ENCODE measurements at regions not wholly inside any gene's neighbourhood (a gene's known extent, or its start where the extent isn't known, plus 50 kb on each side); places are given as distances from the start of the nearest gene placed in this dataset.
A peak's percentile ranks its signal among the peaks of the same experiment; 100 is the strongest.

- no peak for DNase-seq
Observed at GRCh38 chr5:106189121-106189809, 1481.5 kb downstream of the EFNA5 start.

GRCh38 chr5:106185661-106186081 lies 1485.1 kb downstream of the EFNA5 start:
- DNase-seq = no peak

GRCh38 chr5:106174903-106175302 lies 1495.8 kb downstream of the EFNA5 start:
- DNase-seq = no peak

GRCh38 chr5:106172681-106173532 lies 1497.8 kb downstream of the EFNA5 start:
- DNase-seq = no peak

- DNase-seq = peak; percentile 40
Observed at GRCh38 chr5:106171708-106172107, 1499.0 kb downstream of the EFNA5 start.

- no peak for DNase-seq
Observed at GRCh38 chr5:106171132-106171531, 1499.6 kb downstream of the EFNA5 start.

- DNase-seq = no peak
Observed at GRCh38 chr5:106167766-106168165, 1503.0 kb downstream of the EFNA5 start.

- no peak for DNase-seq
Observed at GRCh38 chr5:106163233-106163632, 1507.5 kb downstream of the EFNA5 start.

- no peak for DNase-seq
Observed at GRCh38 chr5:106159616-106160015, 1511.1 kb downstream of the EFNA5 start.

GRCh38 chr5:106154280-106154716 lies 1516.4 kb downstream of the EFNA5 start:
- no peak for DNase-seq

GRCh38 chr5:106152569-106152968 lies 1518.2 kb downstream of the EFNA5 start:
- no peak for DNase-seq

- no peak for DNase-seq
Observed at GRCh38 chr5:106142116-106142515, 1528.6 kb downstream of the EFNA5 start.

- DNase-seq = peak; percentile 40
Observed at GRCh38 chr5:106140101-106140500, 1530.6 kb downstream of the EFNA5 start.

GRCh38 chr5:106136061-106136460 lies 1534.7 kb downstream of the EFNA5 start:
- peak; percentile 18 for DNase-seq

- DNase-seq = no peak
Observed at GRCh38 chr5:106135473-106135872, 1535.3 kb downstream of the EFNA5 start.

GRCh38 chr5:106134549-106134948 lies 1536.2 kb downstream of the EFNA5 start:
- no peak for DNase-seq

GRCh38 chr5:106127985-106128384 lies 1542.8 kb downstream of the EFNA5 start:
- no peak for DNase-seq

GRCh38 chr5:106127341-106127781 lies 1543.4 kb downstream of the EFNA5 start:
- DNase-seq = no peak

GRCh38 chr5:106121972-106122605 lies 1548.6 kb downstream of the EFNA5 start:
- no peak for DNase-seq

GRCh38 chr5:106116682-106117081 lies 1554.1 kb downstream of the EFNA5 start:
- no peak for DNase-seq

GRCh38 chr5:106113922-106114321 lies 1556.8 kb downstream of the EFNA5 start:
- DNase-seq = no peak

- DNase-seq = peak; percentile 47
Observed at GRCh38 chr5:106106384-106106783, 1564.4 kb downstream of the EFNA5 start.

GRCh38 chr5:106097340-106097739 lies 1573.4 kb downstream of the EFNA5 start:
- peak; percentile 43 for DNase-seq

All from fibroblast of skin of back (primary cell).